Suppressor macrophage treated with lipopolysaccharide for 4 hours (primary cell): ENCODE measurements at regions not wholly inside any gene's neighbourhood (a gene's known extent, or its start where the extent isn't known, plus 50 kb on each side); places are given as distances from the start of the nearest gene placed in this dataset.

ENCODE experiments used
- DNase-seq: peaks from one replicate; pipeline ENCODE4 v3.0.0-alpha.2; 2020

DNA sequence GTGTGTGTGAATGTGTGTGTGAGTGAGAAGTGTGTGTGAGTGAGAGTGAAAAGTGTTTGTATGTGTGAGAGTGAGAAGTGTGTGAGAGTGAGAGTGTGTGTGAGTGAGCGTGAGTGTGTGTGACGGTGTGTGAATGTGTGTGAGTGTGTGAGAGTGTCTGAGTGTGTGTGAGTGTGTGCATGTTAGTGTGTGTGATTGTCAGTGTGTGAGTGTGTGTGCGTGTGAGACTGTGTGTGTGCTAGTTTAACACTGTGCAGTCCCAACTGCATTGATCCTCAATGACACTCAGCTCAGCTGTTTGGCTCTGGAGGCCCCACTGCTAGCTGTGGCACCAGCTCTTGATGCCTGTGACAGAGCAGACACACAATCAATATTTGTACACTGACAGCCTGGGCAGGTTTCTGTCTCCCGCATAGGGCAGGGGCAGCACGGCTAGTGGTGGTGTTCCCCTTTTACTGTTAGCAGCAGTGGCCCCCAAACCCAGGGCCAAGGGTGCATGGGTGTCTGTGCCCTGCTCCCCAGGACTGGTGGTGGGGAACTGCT lies 135.0 kb downstream of the INHBB start:
- no peak for DNase-seq

DNA sequence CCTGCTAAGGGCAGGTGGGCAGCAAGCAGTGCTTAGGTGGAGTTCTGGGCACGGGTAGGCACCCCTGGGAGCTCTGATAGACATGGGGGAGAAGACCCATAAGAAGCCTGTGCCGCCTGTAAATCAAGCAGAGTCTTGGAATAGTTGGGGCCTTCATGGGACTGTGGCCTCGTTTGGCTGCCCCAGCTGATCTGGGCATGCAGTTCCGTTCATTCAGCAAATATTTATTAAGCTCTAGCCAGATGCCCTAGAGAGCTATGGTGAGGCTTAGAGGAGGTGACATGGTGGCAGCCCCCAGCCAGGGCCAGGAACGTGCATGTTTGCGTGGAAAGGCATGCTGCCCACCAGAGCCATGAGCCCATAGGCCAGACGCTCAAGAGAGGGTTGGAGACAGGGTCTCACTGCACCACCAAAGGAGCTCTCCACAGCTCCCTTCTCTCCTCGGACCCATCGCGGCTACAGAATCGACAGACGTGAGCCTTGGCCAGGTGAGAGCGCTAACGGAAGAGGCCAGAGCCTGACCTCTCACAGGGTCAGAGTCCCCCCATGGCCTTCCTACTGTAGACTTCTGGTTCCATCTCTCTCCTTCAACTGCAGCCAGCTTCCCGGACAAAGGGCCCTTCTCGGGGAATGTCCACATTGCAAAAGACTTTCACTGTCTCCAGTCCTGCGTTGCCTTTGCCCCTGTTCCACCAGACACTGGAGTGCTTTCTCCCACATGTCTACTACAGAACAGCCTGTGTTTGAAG lies 135.7 kb downstream of the INHBB start:
- DNase-seq: no peak

- no peak for DNase-seq
Measured at GRCh38 chr2:120482334-120482733, 136.4 kb downstream of the INHBB start.

DNA sequence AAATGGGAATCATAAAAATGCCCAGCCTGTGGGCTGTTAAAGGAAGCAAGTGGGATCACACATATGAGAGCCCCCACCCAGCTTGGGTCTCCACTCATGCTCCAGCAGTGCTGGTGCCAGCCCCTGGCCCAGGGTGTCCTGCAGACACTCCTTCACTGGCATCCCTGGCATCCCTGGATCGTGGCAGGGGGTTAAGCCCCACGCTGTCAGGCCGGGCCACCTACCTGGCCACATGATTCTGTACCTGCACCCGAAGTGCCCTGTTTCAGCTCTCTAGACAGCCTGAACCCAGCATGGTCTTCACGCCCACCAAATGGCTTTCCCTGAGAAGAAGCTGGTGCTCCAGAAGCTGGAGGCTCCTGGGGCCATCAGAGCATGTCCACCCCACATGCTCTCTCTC lies 137.4 kb downstream of the INHBB start:
- DNase-seq: no peak

- DNase-seq: no peak
Measured at GRCh38 chr2:120485096-120485495, 139.2 kb downstream of the INHBB start.

GRCh38 chr2:120486441-120486840 lies 140.5 kb downstream of the INHBB start:
- no peak for DNase-seq

DNA sequence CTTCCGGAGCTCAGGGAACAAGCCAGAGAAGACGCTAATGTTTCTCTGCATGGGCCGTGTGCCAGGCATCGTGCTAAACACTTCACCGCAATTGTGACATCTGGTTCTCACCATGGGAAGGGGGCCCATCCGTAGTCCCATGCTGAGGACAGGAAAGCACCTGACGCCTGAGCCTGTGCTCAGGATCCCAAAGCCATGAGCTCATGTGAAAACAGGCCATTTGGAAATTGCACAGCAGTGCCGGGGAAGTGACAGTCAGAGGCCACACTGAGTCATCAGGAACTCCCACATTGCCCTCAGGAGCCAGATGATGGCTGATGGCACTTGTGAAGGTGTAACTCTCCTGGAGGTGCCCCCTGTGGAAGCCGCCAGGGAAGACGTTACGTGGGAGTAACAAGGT lies 141.0 kb downstream of the INHBB start:
- DNase-seq: no peak

- no peak for DNase-seq
Measured at GRCh38 chr2:120488531-120488930, 142.6 kb downstream of the INHBB start.

DNA sequence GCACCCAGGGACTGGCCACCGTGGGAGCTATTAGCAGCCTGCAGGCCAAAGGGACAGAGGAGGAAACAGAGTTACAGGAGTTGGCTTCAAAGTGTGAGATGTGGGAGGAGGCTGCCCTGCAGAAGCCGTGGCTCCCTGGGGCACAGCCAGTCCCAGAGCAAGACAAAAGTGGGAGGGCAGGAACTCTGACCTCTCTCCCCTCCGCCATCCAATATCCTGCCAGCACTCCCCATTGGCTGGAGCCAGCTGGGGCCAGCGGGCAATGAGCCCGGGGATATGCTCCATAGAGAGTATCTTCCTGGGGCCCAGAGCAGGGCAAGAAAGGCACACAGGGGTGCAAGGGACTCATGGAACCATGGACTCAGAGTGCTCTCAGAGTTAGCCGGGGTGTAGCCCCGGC lies 143.1 kb downstream of the INHBB start:
- DNase-seq: no peak

DNA sequence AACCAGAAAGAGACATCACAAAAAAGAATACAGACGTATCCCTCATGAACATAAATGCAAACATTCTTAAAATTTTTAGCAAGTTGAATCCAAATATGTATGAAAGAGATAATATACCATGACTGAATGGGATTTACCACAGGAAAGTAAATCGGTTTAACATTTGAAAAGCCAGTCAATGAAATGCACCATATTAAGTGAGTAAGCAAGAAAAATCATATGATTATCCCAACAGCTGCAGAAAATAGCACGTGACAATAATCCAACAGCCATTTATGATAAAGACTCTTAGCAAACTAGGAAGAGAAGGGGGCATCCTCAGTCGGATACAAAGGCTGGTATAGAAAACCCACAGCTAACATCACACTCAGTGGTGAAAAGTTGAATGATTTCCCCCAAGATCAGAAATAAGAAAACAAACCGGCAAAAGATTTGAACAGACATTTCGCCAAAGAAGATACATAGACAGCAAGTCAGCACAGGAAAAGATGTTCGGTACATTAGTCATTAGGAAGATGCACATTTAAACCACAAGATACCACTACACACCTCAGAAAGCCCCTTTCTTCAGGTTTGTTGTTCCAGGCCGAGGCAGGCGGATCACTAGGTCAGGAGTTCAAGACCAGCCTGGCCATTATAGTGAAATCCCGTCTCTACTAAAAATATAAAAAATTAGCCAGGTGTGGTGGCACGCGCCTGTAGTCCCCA lies 144.3 kb downstream of the INHBB start:
- no peak for DNase-seq

- no peak for DNase-seq
Measured at GRCh38 chr2:120491111-120491625, 145.2 kb downstream of the INHBB start.

DNA sequence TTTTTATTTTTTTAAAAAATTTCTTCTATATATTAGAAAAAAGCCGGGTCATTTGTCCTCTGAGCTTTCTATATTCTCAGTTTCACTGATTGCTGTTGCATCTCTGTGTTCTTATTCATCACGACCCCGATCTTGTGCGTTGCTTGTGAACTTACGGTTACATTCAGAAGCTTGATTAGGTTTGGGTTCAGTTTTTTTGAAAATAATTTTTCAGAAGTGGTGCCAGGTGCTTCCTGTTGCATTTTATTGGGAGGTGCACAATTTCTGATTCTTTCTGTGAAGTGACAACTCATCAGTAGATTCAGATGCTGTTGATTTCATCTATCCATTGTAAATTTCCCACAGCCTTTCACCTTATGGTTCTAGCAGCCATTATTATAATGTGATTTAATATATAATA lies 147.3 kb downstream of the INHBB start:
- DNase-seq: no peak

DNA sequence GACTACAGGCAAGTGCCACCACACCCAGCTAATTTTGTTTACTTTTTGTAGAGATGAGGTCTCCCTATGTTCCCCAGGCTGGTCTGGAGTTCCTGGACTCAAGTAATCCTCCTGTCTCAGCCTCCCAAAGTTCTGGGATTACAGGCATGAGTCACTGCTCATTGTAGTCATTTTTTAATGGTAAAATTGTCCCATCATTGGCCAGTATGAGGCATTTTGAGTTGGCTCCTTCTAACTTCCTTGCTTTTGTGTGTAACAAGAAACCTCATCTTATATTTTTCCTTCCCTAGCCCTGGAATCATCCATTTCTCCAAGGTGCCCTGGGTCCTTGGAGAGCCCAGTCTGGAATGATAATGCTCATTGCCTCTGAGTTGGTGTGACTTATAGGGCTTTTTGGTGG lies 148.5 kb downstream of the INHBB start:
- no peak for DNase-seq

GRCh38 chr2:120495586-120495985 lies 149.7 kb downstream of the INHBB start:
- no peak for DNase-seq

DNA sequence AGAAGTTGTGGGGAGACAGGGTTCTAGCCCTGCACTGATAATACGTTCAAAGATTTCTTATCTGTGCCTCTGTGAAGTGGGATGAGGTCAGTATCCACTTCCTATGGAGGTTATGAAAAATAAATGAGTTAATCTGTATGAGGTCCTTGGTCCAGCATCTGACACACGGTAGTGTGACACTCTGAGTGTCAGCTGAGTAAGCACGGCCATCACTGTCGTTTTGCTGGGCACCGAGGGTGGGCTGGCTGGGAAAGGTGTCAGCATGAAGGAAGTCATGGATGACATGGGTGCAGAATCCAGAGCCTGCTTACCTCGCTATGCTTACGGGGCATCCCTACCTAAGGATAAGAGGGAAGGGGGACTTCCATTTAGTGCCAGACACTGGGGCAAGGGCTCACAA lies 150.3 kb downstream of the INHBB start:
- DNase-seq: no peak

DNA sequence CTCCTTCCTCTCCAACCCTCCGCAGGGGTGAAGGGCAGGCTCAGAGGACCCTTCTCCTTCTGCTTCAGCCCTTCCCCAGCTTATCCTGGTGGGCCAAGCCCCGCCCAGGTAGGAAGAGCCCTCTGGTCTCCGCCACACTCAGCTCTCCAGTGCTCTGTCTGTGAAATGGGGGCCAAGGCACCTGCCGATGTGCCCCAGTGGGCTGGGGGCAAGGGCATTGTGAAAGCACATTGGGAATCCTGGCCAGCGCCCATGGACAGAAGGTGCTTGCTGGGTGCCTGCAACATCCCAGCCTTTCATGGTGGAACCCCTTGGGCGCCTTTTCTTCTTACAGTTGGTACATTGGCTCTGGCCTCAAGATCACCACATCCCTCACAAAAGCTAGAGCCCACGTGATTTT lies 150.8 kb downstream of the INHBB start:
- DNase-seq: no peak

DNA sequence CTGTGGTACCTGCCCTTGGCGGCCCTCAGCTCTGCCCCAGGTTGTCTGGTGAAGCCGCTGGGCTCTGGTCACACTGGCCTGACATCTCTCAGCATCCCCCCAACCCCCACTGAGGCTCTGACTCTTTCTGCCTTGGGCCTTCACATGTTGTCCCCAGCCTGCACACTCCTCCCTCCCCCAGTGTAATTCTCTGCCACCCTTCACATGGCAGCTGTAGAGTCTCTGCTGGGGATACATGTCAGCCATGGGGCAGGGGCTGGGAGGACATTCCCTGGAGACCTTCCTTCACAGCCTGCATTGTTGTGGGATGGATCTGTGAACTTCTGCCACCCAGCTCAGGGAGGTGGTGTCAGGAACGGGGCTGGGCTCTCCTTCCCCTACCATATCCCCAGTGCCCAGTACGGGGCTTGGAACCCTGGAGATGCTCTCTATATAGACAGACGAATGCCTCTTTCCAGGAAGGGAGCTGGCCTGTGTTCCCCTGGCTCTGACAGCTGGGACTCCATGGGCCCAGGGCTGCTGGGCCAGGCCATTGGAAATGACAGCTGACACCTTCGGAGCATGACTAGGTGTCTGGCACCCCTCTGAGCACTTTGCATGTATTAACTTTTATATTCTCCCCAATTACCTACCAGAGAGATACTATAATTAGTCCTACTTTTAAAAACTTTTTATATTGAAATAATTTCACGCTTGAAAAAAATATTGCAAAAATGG lies 151.5 kb downstream of the INHBB start:
- DNase-seq: no peak

DNA sequence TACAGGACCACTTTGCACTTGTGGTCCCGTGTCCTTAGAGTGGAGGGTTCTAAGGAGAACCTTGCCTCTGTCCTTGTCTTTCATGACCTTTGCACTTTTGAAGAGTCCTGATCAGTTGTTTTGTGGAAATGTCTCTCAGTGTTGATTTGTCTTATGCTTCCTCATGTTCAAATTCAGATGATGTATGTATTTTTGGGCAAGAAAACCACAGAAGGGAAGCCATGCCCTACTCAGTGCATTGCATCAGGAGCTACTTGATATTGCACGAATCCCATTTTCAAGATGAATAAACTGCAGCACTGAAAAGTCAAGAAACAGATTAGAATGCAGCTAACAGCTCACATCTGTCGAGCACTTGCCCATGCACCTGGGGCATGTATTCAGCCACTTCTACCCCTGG lies 152.2 kb downstream of the INHBB start:
- DNase-seq: no peak

- no peak for DNase-seq
Measured at GRCh38 chr2:120498576-120499394, 152.8 kb downstream of the INHBB start.

DNA sequence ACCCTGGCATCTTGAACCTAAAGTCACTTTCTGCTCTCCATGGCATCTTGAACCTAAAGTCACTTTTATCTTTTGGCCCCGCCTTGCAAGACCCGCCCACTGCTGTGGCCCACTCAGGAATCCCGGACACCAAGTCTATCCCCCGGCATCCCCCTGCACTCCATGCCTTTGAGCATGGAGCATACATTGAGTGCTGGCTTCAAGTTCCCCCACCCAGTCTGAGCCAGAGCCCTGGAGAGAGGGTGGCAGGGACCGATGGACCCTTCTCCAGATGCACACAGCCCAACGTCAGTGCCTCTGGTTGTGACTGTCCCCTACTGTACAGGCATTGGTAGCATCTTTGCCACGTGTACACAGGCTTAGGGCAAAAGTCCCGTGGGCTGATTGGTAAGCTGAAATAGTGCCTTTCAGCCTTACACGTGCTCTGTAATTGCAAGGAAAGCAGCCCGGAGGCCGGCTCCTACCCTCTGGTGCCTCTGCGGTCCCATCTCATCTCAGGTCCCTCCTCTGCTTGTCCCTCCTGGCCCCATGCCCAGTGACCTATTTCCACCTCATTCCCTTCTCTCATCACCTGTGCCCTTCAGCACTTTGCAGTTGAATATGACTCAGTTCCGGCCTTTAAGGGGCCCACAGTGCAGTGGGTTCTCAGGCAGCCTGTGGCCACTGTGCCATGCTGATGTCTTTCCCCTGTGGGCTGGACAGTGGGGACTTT lies 154.0 kb downstream of the INHBB start:
- DNase-seq: no peak

- no peak for DNase-seq
Measured at GRCh38 chr2:120501591-120501990, 155.7 kb downstream of the INHBB start.

GRCh38 chr2:120502357-120502756 lies 156.4 kb downstream of the INHBB start:
- no peak for DNase-seq
